HEK293T (cell line): ENCODE measurements at regions not wholly inside any gene's neighbourhood (a gene's known extent, or its start where the extent isn't known, plus 50 kb on each side); places are given as distances from the start of the nearest gene placed in this dataset.

Experiments
- BHLHE40 ChIP-seq: fragments of 450-650 bp; IDR thresholded peaks from 2 replicates; pipeline ENCODE4 v1.6.1; 2016; ENCODE audit warnings: mild to moderate bottlenecking, moderate library complexity, borderline replicate concordance
- CTBP1 ChIP-seq: fragments of 450-650 bp; IDR thresholded peaks from 2 replicates; pipeline ENCODE4 v1.6.1; 2016; ENCODE audit warnings: borderline replicate concordance
- ELF4 ChIP-seq: fragments of 450-650 bp; IDR thresholded peaks from 2 replicates; pipeline ENCODE4 v1.6.1; 2017; ENCODE audit warnings: antibody characterized with exemption
- FOXA1 ChIP-seq: fragments of 450-650 bp; IDR thresholded peaks from 2 replicates; pipeline ENCODE4 v1.6.1; 2016; ENCODE audit warnings: mild to moderate bottlenecking
- FOXM1 ChIP-seq: fragments of 450-650 bp; IDR thresholded peaks from 2 replicates; pipeline ENCODE4 v1.6.1; 2017; ENCODE audit warnings: mild to moderate bottlenecking, borderline replicate concordance
- HDGF ChIP-seq: fragments of 450-650 bp; IDR thresholded peaks from 2 replicates; pipeline ENCODE4 v1.6.1; 2017; ENCODE audit warnings: antibody characterized with exemption, borderline replicate concordance
- SUZ12 ChIP-seq: fragments of 450-650 bp; IDR thresholded peaks from 2 replicates; pipeline ENCODE4 v1.6.1; 2016; ENCODE audit warnings: mild to moderate bottlenecking
- TARDBP ChIP-seq: fragments of 450-650 bp; IDR thresholded peaks from 2 replicates; pipeline ENCODE4 v1.6.1; 2016
- ZNF384 ChIP-seq: fragments of 450-650 bp; IDR thresholded peaks from 2 replicates; pipeline ENCODE4 v1.6.1; 2016

DNA sequence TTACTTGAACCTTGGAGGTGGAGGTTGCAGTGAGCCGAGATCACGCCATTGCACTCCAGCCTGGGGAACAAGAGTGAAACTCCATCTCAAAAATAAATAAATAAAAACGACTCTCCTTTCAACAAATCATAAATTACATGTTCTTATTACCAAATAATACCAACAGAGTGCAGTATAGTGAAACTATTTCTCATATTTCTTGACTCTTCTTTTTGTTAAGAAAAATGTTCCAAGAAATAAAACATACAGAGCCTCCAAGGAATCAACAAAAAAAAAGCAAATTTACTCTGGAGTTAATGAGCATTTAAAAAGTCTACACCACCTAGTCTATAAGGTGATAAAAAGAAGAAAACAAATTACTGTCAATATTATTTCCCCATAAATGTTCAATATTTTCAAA, 188.8 kb downstream of the KLF12 start:
- TF ChIP-seq CTBP1 (no peak), ELF4 (no peak), HDGF (no peak), BHLHE40 (no peak), SUZ12 (no peak), FOXM1 (no peak), ZNF384 (no peak), FOXA1 (no peak), TARDBP (no peak)
